HT-29 (cell line): ENCODE measurements at regions not wholly inside any gene's neighbourhood (a gene's known extent, or its start where the extent isn't known, plus 50 kb on each side); places are given as distances from the start of the nearest gene placed in this dataset.

ENCODE experiments used
- DNase-seq: peaks from one replicate; pipeline ENCODE4 v3.0.0-alpha.2; 2015; ENCODE audit warnings: low spot score

DNA sequence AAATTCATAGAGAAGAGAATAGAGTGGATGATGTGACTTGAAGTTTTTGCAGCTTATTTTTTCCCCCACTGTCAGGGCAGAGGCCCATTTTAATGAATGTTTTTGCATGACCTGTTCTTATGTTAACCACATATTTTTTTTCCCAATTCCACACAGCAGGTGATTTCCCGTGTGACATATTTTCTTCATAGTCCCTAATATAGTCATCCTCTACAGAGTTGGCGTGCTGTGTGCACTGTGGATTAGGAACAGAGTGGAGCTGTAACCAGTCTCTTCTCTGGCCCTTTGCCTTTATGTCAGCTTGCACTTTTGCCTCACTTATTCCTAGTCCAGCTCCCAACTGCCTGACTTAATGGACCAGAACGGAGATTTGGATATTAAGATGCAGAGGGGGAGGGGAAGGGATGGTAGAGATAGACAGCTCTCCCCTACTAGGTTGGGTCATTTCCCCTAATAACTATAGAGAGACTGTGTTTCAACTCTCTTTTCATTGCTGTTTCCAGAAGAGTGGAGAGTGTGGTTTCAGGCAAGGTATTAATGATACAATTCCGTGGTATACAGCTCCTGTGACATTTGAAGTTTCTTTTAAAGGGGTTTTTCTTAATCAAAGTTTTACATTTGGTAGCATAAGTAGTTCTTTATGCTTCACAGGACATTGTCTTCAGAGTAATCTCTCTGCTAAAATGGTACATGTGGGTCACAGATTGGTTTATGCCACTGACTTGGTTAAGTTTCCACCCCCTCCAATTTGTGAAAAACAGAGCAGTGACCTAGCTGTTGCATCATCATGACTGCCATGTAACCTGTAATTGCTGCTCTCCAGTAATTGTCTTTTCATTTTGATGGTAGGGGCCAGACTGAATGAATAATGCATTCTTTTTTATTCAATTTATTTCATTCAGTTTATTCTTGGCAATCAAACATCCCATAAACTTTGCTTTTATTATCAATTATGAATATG, 161.3 kb downstream of the HAUS1 start:
- DNase-seq, result no peak

DNA sequence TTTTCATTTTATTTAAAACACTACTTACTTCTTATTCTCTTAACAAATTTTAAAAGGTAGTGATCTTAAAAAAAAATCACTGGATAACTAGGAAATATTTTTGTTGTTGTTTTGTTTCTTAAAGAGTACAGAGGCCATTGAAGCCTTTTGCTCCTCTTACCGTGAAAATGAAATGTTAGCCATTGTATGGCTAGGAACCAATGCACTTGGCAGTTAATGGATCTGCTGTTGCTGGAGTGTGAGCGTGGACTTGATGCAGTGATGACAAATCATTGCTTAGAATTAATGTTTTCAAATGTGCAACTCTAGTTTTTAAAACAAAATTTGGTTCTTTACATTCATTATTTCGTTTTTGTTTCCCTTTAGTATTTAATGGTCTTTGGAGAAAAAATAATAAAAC, 162.3 kb downstream of the HAUS1 start:
- DNase-seq, result no peak

DNA sequence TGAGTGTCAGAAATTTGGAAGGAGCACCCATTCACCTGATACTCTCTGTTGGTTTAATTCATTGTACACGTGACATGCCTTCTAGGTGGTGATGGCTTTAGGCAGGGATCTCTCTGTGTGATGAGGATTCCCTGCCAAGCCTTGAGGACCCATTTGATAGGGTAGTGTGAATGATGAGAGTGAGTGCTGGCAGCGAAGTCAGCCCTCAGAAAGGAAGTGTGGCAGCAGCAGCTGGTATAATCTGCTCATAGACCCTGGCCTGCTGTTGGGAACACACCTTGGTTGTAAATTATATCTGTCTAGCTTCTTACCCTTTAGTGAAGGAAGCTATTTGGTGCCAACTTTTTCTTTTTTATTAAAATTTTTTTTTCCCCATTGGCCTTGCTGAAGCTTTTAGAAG, 164.5 kb downstream of the HAUS1 start:
- no peak for DNase-seq

DNA sequence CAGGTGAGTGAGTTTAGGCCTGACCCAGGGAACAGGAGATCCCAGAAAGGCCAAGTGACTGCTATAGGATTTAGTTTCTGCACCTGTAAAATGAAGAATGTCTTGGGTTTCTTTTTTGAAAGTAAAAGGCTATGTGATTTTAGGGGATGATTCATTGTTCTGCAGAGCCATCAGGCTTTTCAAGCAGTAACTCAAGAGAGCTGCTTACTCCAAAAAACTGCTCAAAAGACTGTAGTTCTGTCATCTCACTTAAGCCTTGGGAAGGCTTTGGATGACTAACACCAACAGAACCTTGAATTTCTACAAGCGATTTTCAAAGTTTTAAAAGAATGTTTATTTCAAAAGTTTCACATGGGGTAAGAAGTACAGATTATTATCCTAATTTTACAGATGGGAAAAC, 165.1 kb downstream of the HAUS1 start:
- no peak for DNase-seq

DNA sequence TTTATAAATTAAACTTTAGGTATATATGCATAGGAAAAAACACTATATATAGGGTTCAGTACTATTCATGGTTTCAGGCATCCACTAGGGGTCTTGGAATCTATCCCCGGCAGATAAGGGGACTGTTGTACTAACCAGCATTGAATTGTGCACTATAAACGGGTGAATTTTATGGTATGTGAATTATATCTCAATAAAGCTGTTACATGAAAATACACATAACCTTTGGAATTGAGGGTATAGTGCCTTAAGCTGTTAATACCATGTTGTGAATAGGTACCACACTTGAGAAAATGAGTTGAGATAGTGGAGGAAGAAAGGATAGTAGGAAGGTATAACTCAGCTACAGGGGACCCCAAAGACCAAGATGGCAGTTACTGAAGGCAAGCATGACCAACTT, 167.3 kb downstream of the HAUS1 start:
- DNase-seq, result no peak

DNA sequence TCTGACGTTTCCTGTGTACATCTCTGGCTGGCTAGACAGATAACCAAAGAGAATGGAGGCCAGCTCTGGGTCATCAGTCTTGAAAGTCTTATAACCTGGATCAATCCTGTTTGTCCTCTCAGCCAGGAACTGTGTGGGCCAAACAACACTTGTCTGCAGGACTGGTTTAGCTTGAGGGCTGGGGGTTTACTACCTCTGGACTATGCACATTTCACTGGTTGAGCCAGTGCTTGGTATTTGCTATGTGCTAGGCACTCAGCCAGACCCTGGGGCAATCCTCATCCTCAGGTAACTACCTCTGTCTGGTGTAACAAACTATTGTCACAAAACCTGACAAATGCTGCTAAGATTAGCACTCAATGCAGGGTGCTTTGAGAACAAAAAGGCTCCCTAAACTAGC, 169.7 kb downstream of the HAUS1 start:
- no peak for DNase-seq

DNA sequence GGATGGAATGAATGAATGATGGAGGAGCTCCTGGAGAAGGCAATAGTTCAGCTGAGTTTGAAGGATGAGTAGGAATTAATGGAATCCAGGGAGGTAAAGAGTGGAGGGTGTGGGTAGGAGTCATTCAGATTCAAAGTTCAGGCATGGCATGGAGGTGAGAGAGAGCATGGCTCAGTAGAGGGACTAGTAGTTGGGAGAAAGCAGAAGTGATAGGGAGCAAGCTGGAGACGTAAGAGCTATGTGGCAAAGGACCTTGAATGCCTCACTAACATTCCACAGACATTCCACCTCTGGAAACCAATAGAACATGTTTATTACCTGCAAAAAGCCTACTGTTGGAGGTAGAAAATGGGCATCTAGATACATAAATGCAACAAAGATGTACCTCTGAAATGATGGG, 170.1 kb downstream of the HAUS1 start:
- DNase-seq, result no peak

DNA sequence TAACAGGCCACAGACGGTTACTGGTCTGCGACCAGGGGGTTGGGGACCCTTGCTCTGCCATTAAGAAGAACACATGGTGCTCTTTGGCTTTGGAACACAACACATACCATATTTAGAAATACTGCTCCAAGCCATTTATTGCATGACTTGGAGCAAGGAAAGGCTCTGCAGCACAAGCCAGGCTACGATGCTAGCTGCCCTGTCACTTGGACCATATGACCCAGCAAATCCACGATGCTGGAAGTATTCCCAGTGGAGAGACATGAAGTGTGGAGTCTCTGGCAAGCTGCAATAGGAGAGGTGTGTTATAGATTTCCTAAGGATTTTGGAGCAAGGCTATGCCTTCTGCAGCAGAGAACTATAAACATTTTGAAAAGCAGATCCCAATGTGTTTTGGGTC, 171.2 kb downstream of the HAUS1 start:
- no peak for DNase-seq

DNA sequence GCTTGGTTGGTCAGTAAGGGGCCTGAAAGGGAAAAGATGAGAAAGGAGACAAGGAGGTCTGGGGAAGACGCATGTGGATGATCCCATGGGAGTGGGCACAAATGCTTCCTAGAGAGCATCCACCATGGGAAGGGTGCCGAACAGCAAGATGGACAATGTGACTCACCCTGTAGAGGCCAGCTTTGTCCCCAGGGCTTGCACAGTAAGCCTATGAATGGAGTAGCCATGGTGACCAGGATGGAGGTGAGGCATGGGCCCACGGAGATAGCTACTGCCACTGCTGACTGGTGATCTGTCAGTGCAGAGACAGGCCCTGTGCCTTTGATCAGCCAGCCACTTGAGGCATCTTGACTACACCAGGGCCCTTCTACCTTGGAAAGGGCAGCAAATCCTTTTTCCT, 172.6 kb downstream of the HAUS1 start:
- DNase-seq, result no peak

DNA sequence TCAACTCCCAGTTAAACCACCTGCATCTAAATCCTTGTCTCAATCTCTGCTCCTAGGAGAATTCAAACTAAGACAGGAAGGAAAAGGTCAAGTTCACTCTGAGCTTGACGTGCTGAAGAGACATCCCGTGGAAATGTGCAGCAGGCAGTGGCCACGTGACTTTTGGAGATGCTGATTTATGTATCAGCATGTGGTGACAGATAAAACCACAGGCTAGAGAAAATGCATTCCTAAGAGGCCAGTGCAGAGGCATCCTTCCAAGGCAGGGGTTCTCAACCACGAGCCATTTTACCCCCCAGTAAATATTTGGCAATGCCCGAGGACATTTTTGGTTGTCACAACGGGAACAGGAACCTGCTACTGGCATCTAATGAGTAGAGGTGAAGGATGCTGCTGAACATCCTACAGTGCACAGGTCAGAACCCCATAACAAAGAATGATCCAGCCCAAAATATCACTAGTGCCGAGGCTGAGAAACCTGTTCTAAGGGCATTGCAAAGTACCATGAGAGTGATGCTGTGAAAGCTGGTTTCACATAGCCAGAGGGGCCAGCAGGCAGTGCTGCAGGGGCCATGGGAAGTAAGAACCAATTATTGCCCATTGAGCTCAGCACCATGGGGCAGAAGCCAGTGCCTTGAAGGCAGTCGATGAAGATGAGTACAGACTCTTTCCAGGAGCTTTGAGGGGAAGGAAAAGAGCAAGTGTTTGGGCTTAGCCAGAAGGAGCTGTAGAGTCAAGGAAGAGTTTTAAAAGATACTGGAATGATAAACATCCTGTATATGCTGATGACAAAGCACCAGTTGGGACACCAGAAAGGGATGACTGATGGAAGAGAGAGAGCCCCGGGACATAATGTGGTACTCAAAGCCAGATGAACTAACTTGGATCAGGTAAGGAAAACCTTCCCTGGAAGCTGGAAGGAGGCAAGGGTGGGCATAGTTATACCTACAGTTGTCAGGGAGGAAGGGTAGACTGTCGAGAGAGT, 174.6 kb downstream of the HAUS1 start:
- DNase-seq, result no peak

DNA sequence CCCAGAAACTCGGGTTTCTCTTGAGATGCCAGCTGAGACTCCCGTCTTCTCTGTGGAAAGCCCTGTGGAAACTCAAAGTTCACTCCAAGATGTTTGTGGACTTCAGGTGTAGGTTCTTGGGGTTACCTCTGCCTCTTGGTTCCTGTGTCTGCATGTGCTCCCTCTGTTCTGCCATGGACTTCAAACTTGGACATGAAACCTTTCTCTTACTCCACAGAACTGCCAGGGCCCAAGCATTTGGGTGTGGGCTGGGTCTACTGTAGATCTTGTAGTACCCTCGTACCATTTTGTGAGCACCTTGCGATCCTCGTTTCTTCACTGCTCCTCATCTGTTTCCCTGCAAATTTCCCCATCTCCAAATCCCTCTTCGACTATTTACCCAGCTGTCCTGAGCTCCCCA, 175.5 kb downstream of the HAUS1 start:
- no peak for DNase-seq

DNA sequence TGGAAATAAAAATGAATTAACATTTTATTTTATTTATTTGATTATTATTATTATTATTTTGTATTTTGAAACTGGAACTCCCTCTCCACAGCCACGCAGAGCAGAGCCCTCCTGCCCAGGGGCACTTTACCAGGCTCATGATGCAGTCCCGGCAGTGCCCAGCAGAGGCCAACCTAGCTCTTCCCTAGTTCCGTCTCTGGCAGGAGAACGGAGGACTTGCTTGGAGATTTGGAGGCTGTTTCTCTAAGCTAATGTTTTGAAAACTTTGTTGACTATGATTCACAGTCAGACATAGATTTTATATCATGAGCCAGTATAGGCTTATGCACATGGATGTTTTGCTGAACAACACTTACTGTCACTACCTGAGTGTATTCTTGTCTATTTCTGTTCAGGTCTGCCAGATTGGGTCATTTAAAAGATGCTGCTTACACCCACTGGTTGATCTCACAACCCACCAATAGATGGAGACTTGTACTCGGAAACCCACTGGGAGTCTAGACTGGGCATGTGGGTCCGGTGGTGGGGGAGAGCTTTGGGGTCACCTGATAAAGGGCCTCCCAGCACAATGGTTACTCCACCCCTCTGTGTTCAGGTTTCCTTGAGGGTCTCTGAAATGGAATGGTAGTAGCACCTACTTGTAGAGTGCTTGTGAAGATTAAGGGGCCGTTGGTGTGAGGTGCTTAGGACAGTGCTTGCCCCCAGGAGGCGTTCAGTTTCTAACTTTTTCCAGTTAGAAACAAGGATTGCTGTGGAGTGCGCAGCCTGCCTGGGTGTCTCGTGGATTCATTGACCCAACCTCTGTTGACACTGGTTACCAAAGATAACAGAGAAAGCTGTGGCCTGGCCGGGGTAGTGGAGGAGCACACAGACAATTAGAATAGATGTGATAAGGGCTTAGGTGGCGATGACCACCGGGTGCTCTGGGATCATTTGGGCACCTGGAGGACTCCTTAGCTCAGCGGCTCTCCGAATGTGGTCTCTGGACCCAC, 177.3 kb downstream of the HAUS1 start:
- peak; percentile 74 for DNase-seq

DNA sequence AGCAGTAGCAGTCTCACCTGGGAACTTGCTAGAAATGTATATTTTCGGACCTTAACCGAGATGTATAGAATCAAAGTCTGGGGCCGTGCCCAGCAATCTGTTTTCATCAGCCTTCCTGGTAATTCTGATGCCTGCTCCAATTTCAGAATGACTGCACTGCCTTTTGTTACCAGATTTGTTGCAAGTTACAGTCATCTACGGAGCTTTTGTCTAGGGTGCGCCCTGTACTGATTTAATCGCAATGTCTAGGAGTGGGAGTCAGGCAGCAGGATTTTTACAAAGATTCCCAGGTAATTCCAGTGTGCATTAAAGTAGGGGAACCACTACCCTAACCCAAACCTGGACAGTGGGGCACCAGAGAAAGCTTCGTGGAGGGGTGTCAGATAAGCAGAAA, 178.0 kb downstream of the HAUS1 start:
- no peak for DNase-seq

DNA sequence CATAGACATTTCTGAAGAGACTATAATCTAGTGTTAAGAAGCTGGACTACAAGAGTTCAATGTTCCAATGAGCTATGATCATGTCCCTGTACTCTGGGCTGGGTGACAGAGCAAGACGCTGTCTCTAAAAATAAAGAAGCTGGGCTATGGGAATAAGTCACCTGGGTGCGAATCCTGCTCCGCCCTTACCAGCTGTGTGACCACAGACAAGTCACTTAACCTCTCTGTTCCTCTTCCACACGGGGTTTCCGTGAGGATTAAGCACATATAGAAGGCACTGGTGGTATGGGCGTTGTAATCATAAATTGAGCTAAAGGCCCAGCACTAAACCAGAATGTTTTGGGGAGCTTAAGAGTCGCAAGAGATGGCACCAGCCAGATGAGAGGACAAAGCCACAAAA, 178.5 kb downstream of the HAUS1 start:
- no peak for DNase-seq

DNA sequence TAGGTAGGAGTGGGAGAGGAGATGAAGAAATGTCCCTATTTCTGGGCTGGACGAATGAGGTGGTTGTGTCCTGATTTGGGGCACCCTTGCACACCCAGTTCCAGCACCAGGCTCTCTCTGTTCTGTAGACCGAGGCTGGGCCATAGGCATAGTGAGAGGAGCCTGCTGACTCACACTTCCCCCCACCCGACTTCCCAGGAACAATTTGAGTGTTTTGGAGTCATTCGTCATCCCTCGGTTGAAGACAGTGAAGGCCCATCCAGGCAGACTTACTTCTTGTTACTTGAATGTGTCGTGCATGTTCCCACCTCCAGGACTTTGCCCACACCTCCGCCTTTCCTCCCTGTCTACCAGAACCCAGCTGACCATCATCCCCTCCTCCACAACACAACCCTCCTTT, 179.1 kb downstream of the HAUS1 start:
- DNase-seq, result no peak

DNA sequence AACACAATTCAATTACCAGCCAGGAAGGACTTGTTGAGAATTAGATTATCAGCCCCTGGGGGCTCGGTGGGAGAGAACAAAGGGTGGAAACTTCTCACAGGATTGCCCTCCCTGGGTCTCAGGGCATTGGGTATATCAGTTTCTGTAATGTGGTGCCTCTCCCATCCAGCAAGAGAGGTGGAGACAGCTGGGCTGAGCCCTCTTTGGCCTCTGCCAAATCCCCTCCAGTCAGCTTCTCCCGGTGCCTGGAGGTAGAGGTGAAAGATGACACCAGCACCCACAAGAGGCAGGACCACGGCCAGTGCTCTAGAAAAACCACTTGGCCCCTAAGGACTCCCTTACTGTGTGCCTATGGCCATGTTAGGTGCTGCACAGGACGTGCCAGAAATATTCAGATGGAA, 179.7 kb downstream of the HAUS1 start:
- DNase-seq, result no peak

DNA sequence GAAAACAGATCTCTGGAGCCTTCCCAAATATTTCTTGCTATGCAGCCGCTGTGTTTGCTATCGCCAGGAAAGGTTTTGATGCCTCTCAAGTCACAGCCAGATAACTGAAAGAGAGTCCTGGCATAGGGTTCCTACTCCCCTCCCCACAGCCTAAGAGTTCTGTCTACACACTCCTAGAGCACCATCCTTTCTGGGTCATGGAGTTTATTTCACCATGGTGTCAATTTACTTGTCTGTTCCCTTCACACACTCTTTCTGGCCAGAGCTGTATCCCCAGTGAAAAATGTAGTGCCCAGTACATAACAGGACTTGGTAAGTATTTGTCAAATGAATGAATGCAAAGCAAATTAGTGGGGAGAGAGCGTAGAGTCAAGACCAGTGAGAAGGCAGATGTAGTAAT, 185.3 kb downstream of the HAUS1 start:
- no peak for DNase-seq

DNA sequence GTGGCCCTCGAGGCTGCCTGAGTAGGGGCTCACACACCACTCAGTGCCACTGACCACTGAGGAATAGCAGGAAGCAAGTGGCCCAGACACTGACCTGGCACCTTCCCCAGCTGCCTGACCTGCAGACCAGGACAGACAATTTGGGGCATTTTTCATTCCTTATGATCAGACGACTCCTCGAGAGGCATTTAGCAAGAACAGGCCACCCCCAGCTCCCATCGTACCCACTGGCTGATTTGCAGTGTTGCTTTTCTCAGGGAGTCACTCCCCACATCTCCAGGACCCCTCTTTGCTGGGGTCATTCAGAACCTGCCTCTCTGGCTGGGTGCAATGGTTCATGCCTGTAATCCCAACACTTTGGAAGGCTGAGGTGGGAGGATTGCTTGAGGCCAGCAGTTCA, 185.7 kb downstream of the HAUS1 start:
- no peak for DNase-seq

DNA sequence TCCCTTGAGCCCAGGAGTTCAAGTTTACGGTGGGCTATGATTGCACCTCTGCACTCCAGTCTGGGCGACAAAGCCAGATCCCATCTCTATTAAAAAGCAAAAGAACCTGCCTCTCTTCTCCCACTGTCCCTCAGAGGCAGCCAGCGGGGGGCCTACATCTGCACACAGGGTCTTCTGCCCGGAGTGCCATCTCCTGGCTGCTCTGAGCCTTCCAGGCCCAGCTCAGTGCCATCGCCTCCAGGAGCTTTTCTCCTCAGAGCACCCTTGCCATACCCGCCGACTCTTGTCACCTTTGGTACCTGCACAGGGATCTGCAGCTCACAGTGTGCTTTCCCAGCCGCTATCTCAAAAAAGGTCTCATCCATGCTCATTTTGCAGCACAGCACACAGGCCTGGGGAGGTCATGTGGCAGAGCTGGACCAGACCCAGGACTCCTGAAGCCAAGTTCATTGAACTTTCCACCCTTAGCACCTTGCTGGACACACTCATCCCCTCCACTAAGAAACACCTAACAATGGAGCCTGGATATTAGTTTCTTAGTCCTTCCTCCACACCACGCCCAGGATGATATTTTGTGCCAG, 186.3 kb downstream of the HAUS1 start:
- DNase-seq, result no peak

DNA sequence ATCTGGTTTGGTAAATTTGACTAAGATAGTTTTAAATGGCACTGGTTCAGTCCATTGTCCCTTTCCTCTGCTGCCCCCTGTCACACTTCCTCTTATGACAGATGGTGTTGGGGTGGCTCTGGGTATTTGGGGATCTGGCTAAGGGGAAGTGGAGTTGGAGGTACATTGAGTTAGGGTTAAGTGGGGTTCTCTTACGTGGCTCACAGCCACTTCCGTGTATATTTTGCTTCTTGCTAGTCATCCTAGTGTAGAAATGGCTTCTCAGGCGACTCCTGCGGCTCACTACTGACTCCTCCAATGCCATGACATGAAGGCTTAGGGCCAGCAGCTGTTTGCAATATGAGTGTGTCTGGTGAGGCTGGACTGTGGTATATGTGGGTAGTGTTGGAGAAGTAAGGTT, 187.0 kb downstream of the HAUS1 start:
- no peak for DNase-seq

DNA sequence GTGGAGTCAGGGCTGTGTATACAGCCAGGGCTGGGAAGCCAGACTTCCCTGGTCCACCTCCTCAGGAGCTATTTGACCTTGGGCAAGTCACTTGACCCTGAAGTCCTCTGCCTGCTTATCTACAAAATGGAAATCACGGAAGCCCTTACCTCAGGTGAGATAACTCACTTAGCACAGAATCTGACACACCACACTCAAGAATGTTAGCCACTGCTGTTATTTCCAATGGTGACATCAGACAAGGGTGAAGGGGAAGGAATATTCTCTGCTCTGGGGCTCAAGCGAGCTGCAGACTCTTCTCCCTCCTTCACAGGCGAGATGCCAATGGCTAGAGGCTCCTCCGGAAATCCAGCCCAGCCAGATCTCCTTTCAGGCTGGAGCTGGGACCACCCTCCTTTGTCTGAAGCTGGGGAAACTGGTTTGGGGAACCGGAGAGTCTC, 189.6 kb downstream of the HAUS1 start:
- DNase-seq, result no peak
